Transverse colon (tissue), 3 donors: ENCODE measurements at regions not wholly inside any gene's neighbourhood (a gene's known extent, or its start where the extent isn't known, plus 50 kb on each side); places are given as distances from the start of the nearest gene placed in this dataset.

Source experiments
- CTCF ChIP-seq, 5 experiments: fragments of 200-600 bp in 3 of 5; fragments of 450-650 bp in 2 of 5; sonication (generic) in 3 of 5; IDR thresholded peaks; 1 replicate in 2 of 5; 2 replicates in 3 of 5; pipeline ENCODE4 v1.5.1; 2016 to 2017; ENCODE audit warnings: antibody characterized with exemption in 5 of 5, inconsistent platforms in 3 of 5, mild to moderate bottlenecking in 2 of 5, moderate library complexity in 1 of 5
- EP300 ChIP-seq: sonication (generic); formaldehyde crosslinking; IDR thresholded peaks from one replicate; pipeline ENCODE4 v1.6.1; 2017; ENCODE audit warnings: antibody characterized with exemption, low read depth

GRCh38 chr1:199909137-199909536 lies 118.4 kb upstream of the NR5A2 start:
- TF ChIP-seq CTCF (IDR thresholded peaks at IDR 0.05): no peak
- no peak for TF ChIP-seq EP300
